Kidney (tissue), 13 donors: ENCODE measurements at regions not wholly inside any gene's neighbourhood (a gene's known extent, or its start where the extent isn't known, plus 50 kb on each side); places are given as distances from the start of the nearest gene placed in this dataset.

Source experiments
- DNase-seq, 5 donors: peaks; one replicate each; pipeline ENCODE4 v3.0.0-alpha.2; 2013 to 2020
- FAIRE-seq: peaks from 2 replicates; lab custom pipeline; 2012; peaks lifted over from hg19 to GRCh38; lab: Jason Lieb, UNC
- H3K27ac ChIP-seq, 2 donors: one replicate each; pipeline ENCODE4 v1.7.0; 2013; ENCODE audit warnings: low read depth in 2 of 2, low read length in 2 of 2, inconsistent platforms in 1 of 2
- H3K27me3 ChIP-seq: one replicate; pipeline ENCODE4 v1.7.1; 2013; ENCODE audit warnings: low read length, inconsistent platforms; ENCODE audit not compliant: control insufficient read depth, insufficient read depth
- H3K36me3 ChIP-seq, 3 donors: one replicate each; pipeline versions ENCODE4 v1.7.0 to v1.7.1; 2013; ENCODE audit warnings: low read length in 3 of 3, control low read depth in 1 of 3, inconsistent platforms in 1 of 3; ENCODE audit not compliant: insufficient read depth in 3 of 3, control insufficient read depth in 2 of 3
- H3K4me1 ChIP-seq, 3 donors: one replicate each; pipeline versions ENCODE4 v1.7.0 to v1.7.1; 2013; ENCODE audit warnings: low read length in 3 of 3, inconsistent platforms in 1 of 3, low read depth in 1 of 3; ENCODE audit not compliant: control insufficient read depth in 2 of 3, insufficient read depth in 2 of 3
- H3K4me3 ChIP-seq, 3 donors: one replicate each; pipeline versions ENCODE4 v1.7.0 to v1.8.1; 2013; ENCODE audit warnings: low read length in 3 of 3, control low read depth in 1 of 3, inconsistent platforms in 1 of 3
- H3K9ac ChIP-seq, 3 donors: one replicate each; pipeline versions ENCODE4 v1.7.0 to v1.7.1; 2013; ENCODE audit warnings: low read length in 3 of 3, control low read depth in 1 of 3, inconsistent platforms in 1 of 3
- H3K9me3 ChIP-seq, 3 donors: one replicate each; pipeline versions ENCODE4 v1.7.0 to v1.7.1; 2013; ENCODE audit warnings: low read length in 3 of 3, control low read depth in 1 of 3, inconsistent platforms in 1 of 3; ENCODE audit not compliant: control insufficient read depth in 2 of 3, insufficient read depth in 1 of 3
- intact Hi-C: fragments of 100-400 bp; cut with DNase I; formaldehyde crosslinking; loops from one replicate; pipeline ENCODE4 v1.11.1; 2022
- TF ChIP-seq, protein P1 (sequence below): IDR thresholded peaks from 3 replicates; pipeline ENCODE4 v1.5.1; 2012; ENCODE audit warnings: mild to moderate bottlenecking, moderate library complexity, borderline replicate concordance; ENCODE audit not compliant: insufficient read depth; ENCODE audit errors: extremely low read depth
- donor health status: control.
- donor health status: control.
- donor health status: control.
- donor health status: control.
- donor health status: control.
- donor health status: DM: yes; HTN: yes; CAD: no.
- donor health status: Normal renal cell carcinoma (clear cell type).

DNA sequence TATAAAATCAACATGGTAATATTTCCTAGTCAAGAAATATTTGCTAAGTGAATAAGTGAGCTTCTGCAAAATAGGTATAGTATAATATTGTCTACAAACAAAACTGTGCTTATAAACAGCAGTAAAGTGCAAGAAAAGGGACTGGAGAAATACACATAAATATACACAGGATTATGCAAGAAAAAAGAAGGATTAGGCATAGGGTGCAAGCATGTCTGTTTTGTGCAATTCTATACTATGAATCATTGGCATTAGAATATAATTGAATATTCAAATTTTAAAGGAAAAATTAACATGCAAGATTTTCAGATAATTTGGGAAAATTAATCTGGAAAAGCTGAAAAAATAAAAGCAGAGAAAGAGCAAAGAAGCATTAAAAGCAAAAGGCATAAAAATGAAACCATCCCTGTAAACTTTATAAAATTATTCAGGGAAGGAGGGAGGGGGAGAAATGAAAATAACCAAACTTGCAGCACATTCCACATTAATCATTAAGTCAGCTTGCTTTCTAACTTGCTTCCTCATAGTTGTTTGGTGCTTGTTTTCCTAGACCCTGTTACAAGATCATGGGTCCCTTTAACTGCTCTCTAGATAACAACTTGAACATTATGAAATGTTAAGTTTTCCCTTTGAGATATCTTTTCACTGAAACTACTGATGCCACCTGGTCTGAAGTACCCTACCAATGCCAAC, 147.4 kb upstream of the STAC start:
- Histone ChIP-seq H3K27ac (no peak overlapping the region), H3K4me1 (no peaks in the 10 kb centered on the region), H3K9ac (no peak overlapping the region), H3K4me3 (no peak overlapping the region), H3K36me3 (no peaks in the 10 kb centered on the region), H3K27me3 (no peaks in the 10 kb centered on the region), H3K9me3 (peaks cover 0 to 2% (median 0%) of the 10 kb centered on the region in 3 donors)
- FAIRE-seq: no peak
- intact Hi-C loops: no loop called here
- TF ChIP-seq, protein P1, sequence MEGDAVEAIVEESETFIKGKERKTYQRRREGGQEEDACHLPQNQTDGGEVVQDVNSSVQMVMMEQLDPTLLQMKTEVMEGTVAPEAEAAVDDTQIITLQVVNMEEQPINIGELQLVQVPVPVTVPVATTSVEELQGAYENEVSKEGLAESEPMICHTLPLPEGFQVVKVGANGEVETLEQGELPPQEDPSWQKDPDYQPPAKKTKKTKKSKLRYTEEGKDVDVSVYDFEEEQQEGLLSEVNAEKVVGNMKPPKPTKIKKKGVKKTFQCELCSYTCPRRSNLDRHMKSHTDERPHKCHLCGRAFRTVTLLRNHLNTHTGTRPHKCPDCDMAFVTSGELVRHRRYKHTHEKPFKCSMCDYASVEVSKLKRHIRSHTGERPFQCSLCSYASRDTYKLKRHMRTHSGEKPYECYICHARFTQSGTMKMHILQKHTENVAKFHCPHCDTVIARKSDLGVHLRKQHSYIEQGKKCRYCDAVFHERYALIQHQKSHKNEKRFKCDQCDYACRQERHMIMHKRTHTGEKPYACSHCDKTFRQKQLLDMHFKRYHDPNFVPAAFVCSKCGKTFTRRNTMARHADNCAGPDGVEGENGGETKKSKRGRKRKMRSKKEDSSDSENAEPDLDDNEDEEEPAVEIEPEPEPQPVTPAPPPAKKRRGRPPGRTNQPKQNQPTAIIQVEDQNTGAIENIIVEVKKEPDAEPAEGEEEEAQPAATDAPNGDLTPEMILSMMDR: no peak
- no peak for DNase-seq

DNA sequence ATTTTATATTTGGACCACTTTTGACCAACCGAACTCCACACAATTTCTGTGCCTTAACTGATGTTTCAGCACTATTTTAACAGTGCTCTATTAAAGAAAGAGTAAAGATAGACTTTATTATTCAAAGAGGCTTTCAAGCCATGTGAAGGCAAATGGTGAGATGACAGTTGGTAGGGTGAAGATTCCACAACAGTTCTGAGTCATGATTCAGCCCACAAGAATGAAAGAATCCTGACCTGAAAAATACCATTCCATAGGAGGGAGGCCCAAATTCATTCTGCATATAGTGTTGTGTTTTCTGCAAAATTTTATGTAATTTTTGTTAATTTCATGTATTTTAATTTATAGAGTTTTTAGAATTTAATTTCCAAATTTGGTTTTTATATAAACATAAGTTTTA, 135.6 kb upstream of the STAC start:
- TF ChIP-seq, protein P1: no peak
- no peak overlapping the region for H3K9ac ChIP-seq
- H3K36me3 ChIP-seq: no peaks in the 10 kb centered on the region
- intact Hi-C loops: no loop called here
- no peaks in the 10 kb centered on the region for H3K9me3 ChIP-seq
- no peak overlapping the region for H3K27ac ChIP-seq
- no peaks in the 10 kb centered on the region for H3K27me3 ChIP-seq
- no peak overlapping the region for H3K4me3 ChIP-seq
- DNase-seq (no peak), FAIRE-seq (no peak)
- no peaks in the 10 kb centered on the region for H3K4me1 ChIP-seq

DNA sequence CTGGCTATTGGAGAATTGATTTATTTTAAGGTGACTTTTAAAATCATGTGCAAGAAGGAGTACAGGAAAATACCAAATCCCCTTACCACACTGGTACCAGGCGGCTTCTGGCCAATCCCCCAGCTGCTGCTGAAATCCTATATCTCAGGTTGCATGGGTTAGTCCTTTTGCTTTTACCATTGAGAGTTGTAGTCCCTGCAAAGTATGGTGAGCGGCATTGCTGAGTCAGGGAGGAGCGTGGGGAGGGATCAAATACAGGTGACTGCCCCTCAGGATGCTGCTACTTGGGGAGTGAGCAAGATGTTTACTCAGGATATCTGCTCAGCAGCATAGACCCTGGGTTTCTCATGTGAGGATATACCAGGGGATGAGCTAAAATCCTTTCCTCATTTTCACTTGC, 131.9 kb upstream of the STAC start:
- Histone ChIP-seq H3K27ac (no peak overlapping the region), H3K9ac (no peak overlapping the region), H3K27me3 (no peaks in the 10 kb centered on the region), H3K36me3 (no peaks in the 10 kb centered on the region), H3K4me3 (no peak overlapping the region), H3K9me3 (peaks cover 0 to 10% (median 3%) of the 10 kb centered on the region in 3 donors), H3K4me1 (no peaks in the 10 kb centered on the region)
- FAIRE-seq (no peak), DNase-seq (no peak)
- TF ChIP-seq, protein P1: no peak
- intact Hi-C loops: no loop called here
